IMR-90 (cell line): ENCODE measurements at regions not wholly inside any gene's neighbourhood (a gene's known extent, or its start where the extent isn't known, plus 50 kb on each side); places are given as distances from the start of the nearest gene placed in this dataset.

Experiments
- ATAC-seq: fragments of 200-7000 bp; cut with Tn5 transposase; 2 replicates; pipeline ENCODE4 v1.9.1; 2020; ENCODE audit warnings: low read depth, mild to moderate bottlenecking, moderate library complexity
- BruUV-seq: library from RNA; stranded (reverse); fragments of 400-500 nt; replicated peaks from 2 replicates; lab custom pipeline; 2021; lab: Mats Ljungman, UMichigan
- CTCF ChIA-PET: fragments of 300-600 bp; formaldehyde crosslinking; extraction: SDS; loops from one replicate; lab custom pipeline; 2021; ENCODE audit warnings: antibody characterized with exemption; lab: Yijun Ruan, JAX
- POLR2A ChIA-PET: fragments of 300-600 bp; sonication (Branson Sonifier 250); formaldehyde crosslinking; loops from one replicate; lab custom pipeline; 2022; ENCODE audit warnings: antibody characterized with exemption; ENCODE audit not compliant: unreplicated experiment; lab: Charles Lee
- DNase-seq: peaks from one replicate; pipeline ENCODE4 v3.0.0; 2013
- H2AFZ ChIP-seq: replicated peaks from 2 replicates; pipeline ENCODE3; 2013; ENCODE audit warnings: low read length, mild to moderate bottlenecking; ENCODE audit not compliant: poor library complexity
- H2AK5ac ChIP-seq: 2 replicates; pipeline ENCODE4 v1.6.1; 2013; ENCODE audit warnings: low read depth, low read length, inconsistent platforms
- H2AK9ac ChIP-seq: replicated peaks from 2 replicates; pipeline ENCODE3; 2013; ENCODE audit warnings: mild to moderate bottlenecking, low read depth, low read length, moderate library complexity; ENCODE audit not compliant: poor library complexity
- H2BK120ac ChIP-seq: 2 replicates; pipeline ENCODE4 v1.6.1; 2013; ENCODE audit warnings: low read depth, low read length, inconsistent platforms
- H2BK15ac ChIP-seq: 3 replicates; pipeline ENCODE4 v1.6.1; 2013; ENCODE audit warnings: low read depth, low read length, inconsistent platforms
- H2BK20ac ChIP-seq: 2 replicates; pipeline ENCODE4 v1.6.1; 2013; ENCODE audit warnings: low read depth, mild to moderate bottlenecking, inconsistent platforms, low read length, moderate library complexity
- H2BK5ac ChIP-seq: 2 replicates; pipeline ENCODE4 v1.6.1; 2013; ENCODE audit warnings: mild to moderate bottlenecking, low read depth, low read length, inconsistent platforms; ENCODE audit not compliant: poor library complexity, severe bottlenecking
- H3K14ac ChIP-seq: replicated peaks from 2 replicates; pipeline ENCODE4 v1.6.1; 2013; ENCODE audit warnings: low read depth, low read length, inconsistent platforms
- H3K18ac ChIP-seq: 2 replicates; pipeline ENCODE4 v1.6.1; 2013; ENCODE audit warnings: low read depth, low read length, control low read depth
- H3K23ac ChIP-seq: 2 replicates; pipeline ENCODE4 v1.6.1; 2013; ENCODE audit warnings: low read depth, low read length, inconsistent platforms
- H3K27ac ChIP-seq: 2 replicates; pipeline ENCODE4 v1.5.1; 2013; ENCODE audit warnings: mild to moderate bottlenecking, control low read depth, low read length; ENCODE audit not compliant: insufficient read depth
- H3K27me3 ChIP-seq: 2 replicates; pipeline ENCODE4 v1.6.1; 2013; ENCODE audit warnings: low read length; ENCODE audit not compliant: control insufficient read depth, insufficient read depth
- H3K36me3 ChIP-seq: 2 replicates; pipeline ENCODE4 v1.6.1; 2013; ENCODE audit warnings: low read length, mixed read lengths; ENCODE audit not compliant: control insufficient read depth, insufficient read depth
- H3K4ac ChIP-seq: 2 replicates; pipeline ENCODE4 v1.6.1; 2013; ENCODE audit warnings: low read depth, low read length, inconsistent platforms
- H3K4me1 ChIP-seq: 2 replicates; pipeline ENCODE4 v1.6.1; 2013; ENCODE audit warnings: low read length, mixed read lengths; ENCODE audit not compliant: control insufficient read depth, insufficient read depth
- H3K4me2 ChIP-seq: 2 replicates; pipeline ENCODE4 v1.6.1; 2013; ENCODE audit warnings: low read depth, mild to moderate bottlenecking, control low read depth, low read length, moderate library complexity
- H3K4me3 ChIP-seq: 2 replicates; pipeline ENCODE4 v1.5.1; 2013; ENCODE audit warnings: low read depth, mild to moderate bottlenecking, control low read depth, low read length, moderate library complexity; ENCODE audit not compliant: insufficient read depth
- H3K56ac ChIP-seq: 2 replicates; pipeline ENCODE4 v1.6.1; 2013; ENCODE audit warnings: low read length, inconsistent platforms; ENCODE audit not compliant: insufficient read depth; ENCODE audit errors: extremely low read depth
- H3K79me1 ChIP-seq, 2 experiments: 2 replicates each; pipeline ENCODE4 v1.6.1; 2013; ENCODE audit warnings: low read length in 2 of 2, inconsistent platforms in 1 of 2, low read depth in 1 of 2
- H3K9ac ChIP-seq: 2 replicates; pipeline ENCODE4 v1.6.1; 2013; ENCODE audit warnings: low read depth, low read length, control low read depth
- H3K9me1 ChIP-seq: 2 replicates; pipeline ENCODE4 v1.6.1; 2013; ENCODE audit warnings: low read length, inconsistent platforms; ENCODE audit not compliant: insufficient read depth
- H3K9me3 ChIP-seq: 2 replicates; pipeline ENCODE4 v1.6.1; 2013; ENCODE audit warnings: low read length; ENCODE audit not compliant: control insufficient read depth, insufficient read depth
- H4K20me1 ChIP-seq: 2 replicates; pipeline ENCODE4 v1.6.1; 2013; ENCODE audit warnings: low read length, inconsistent platforms; ENCODE audit not compliant: insufficient read depth
- H4K5ac ChIP-seq: 2 replicates; pipeline ENCODE4 v1.6.1; 2013; ENCODE audit warnings: mild to moderate bottlenecking, low read depth, low read length, control low read depth
- H4K8ac ChIP-seq, 2 experiments: 2 replicates each; pipeline ENCODE4 v1.6.1; 2013; ENCODE audit warnings: low read depth in 2 of 2, low read length in 2 of 2, control low read depth in 1 of 2, inconsistent platforms in 1 of 2
- H4K91ac ChIP-seq: 2 replicates; pipeline ENCODE4 v1.6.1; 2013; ENCODE audit warnings: low read depth, low read length, inconsistent platforms; ENCODE audit not compliant: insufficient read depth
- BHLHE40 ChIP-seq: fragments of 150-350 bp; IDR thresholded peaks from 2 replicates; pipeline ENCODE4 v1.6.1; 2016; ENCODE audit warnings: mild to moderate bottlenecking, low read depth, low read length
- MAFK ChIP-seq: IDR thresholded peaks from 2 replicates; pipeline ENCODE4 v1.6.1; 2012; ENCODE audit warnings: low read depth, low read length, improper control_type of control experiment
- MXI1 ChIP-seq: IDR thresholded peaks from 2 replicates; pipeline ENCODE4 v1.6.1; 2012; ENCODE audit warnings: low read depth, mild to moderate bottlenecking, low read length, moderate library complexity, borderline replicate concordance
- POLR2A ChIP-seq: IDR thresholded peaks from 2 replicates; pipeline ENCODE4 v1.6.1; 2012; ENCODE audit warnings: mild to moderate bottlenecking, low read depth, low read length
- RAD21 ChIP-seq: IDR thresholded peaks from 2 replicates; pipeline ENCODE4 v1.6.1; 2012; ENCODE audit warnings: low read length, improper control_type of control experiment
- RCOR1 ChIP-seq: IDR thresholded peaks from 2 replicates; pipeline ENCODE4 v1.6.1; 2012; ENCODE audit warnings: mild to moderate bottlenecking, low read length, improper control_type of control experiment; ENCODE audit not compliant: insufficient replicate concordance
- SMC3 ChIP-seq: fragments of 150-350 bp; IDR thresholded peaks from 2 replicates; pipeline ENCODE4 v1.6.1; 2016; ENCODE audit warnings: low read depth, mild to moderate bottlenecking, antibody characterized with exemption, low read length, moderate library complexity
- WGBS, 2 experiments: methylation state at CpG; one replicate each; pipeline versions ENCODE4 v1.1.5 to v1.1.7; 2013; ENCODE audit warnings: missing lambda C conversion rate in 2 of 2; ENCODE audit not compliant: insufficient read length in 1 of 2; ENCODE audit errors: extremely low coverage in 2 of 2; 5-methylcytosine and 5-hydroxymethylcytosine counted together
- dilution Hi-C: fragments of 300-500 bp; cut with HindIII; formaldehyde crosslinking; loops from one replicate; pipeline ENCODE4 v1.14.3; 2018; ENCODE audit warnings: low sequenced_read_pairs; ENCODE audit not compliant: unreplicated experiment
- in situ Hi-C: fragments of 300-500 bp; cut with MboI; formaldehyde crosslinking; loops from 3 replicates; pipeline ENCODE4 v1.14.3; 2019; ENCODE audit warnings: low sequenced_read_pairs, inconsistent platforms, mixed read lengths
- intact Hi-C: fragments of 100-400 bp; cut with micrococcal nuclease; formaldehyde crosslinking; loops from 2 replicates; pipeline ENCODE4 v1.10.0; 2022
- TF ChIP-seq, protein P1 (sequence below): conservative IDR thresholded peaks from 2 replicates; pipeline ENCODE4 v1.5.1; 2012; ENCODE audit warnings: mild to moderate bottlenecking, low read depth, low read length, improper control_type of control experiment
- TF ChIP-seq, protein P2 (sequence below): fragments of 150-350 bp; IDR thresholded peaks from 2 replicates; pipeline ENCODE4 v1.6.1; 2017; ENCODE audit warnings: mild to moderate bottlenecking, antibody characterized with exemption, low read length, low read depth

DNA sequence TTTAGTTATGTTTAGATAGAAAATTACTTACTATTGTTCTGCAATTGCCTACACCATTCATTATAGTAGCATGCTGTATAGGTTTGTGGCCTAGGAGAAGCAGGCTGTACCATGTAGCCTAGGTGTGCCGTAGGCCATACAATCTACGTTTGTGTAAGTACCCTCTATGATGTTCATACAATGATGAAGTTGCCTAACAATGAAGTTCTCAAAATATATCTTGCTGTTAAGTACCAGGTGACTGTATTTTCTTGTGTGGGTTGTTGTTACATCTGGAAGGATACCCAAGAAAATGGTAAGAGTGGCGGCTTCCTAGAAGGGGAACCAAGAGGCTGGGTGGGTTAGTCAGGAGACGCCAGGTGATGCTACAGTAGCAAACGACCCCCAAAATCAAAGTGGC lies 88.3 kb upstream of the FOXF1 start:
- H3K27me3 ChIP-seq, result no peaks in the 10 kb centered on the region; the same call in 1 of the 2 replicates
- H3K27ac ChIP-seq, result no peak overlapping the region
- in situ Hi-C loops, result no loop called here
- H4K20me1 ChIP-seq, result no peaks in the 10 kb centered on the region
- H3K18ac ChIP-seq, result no peak overlapping the region
- no CpG with 5 or more reads among the region's 5 CpGs for WGBS, 2 experiments
- H3K4me3 ChIP-seq, result no peak overlapping the region
- H2BK15ac ChIP-seq, result no peak overlapping the region
- no peak overlapping the region for H4K91ac ChIP-seq
- dilution Hi-C loops, result no loop called here
- H3K9ac ChIP-seq, result no peak overlapping the region
- no peak for ATAC-seq
- TF ChIP-seq RAD21 (no peak), SMC3 (no peak), POLR2A (no peak), BHLHE40 (no peak), MAFK (no peak), MXI1 (no peak), RCOR1 (no peak)
- TF ChIP-seq, protein P1, sequence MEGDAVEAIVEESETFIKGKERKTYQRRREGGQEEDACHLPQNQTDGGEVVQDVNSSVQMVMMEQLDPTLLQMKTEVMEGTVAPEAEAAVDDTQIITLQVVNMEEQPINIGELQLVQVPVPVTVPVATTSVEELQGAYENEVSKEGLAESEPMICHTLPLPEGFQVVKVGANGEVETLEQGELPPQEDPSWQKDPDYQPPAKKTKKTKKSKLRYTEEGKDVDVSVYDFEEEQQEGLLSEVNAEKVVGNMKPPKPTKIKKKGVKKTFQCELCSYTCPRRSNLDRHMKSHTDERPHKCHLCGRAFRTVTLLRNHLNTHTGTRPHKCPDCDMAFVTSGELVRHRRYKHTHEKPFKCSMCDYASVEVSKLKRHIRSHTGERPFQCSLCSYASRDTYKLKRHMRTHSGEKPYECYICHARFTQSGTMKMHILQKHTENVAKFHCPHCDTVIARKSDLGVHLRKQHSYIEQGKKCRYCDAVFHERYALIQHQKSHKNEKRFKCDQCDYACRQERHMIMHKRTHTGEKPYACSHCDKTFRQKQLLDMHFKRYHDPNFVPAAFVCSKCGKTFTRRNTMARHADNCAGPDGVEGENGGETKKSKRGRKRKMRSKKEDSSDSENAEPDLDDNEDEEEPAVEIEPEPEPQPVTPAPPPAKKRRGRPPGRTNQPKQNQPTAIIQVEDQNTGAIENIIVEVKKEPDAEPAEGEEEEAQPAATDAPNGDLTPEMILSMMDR, result no peak
- TF ChIP-seq, protein P2, sequence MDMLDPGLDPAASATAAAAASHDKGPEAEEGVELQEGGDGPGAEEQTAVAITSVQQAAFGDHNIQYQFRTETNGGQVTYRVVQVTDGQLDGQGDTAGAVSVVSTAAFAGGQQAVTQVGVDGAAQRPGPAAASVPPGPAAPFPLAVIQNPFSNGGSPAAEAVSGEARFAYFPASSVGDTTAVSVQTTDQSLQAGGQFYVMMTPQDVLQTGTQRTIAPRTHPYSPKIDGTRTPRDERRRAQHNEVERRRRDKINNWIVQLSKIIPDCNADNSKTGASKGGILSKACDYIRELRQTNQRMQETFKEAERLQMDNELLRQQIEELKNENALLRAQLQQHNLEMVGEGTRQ, result no peak
- POLR2A ChIA-PET, result no interaction called here
- CTCF ChIA-PET, result no interaction called here
- H4K5ac ChIP-seq, result no peak overlapping the region
- H3K36me3 ChIP-seq, result no peaks in the 10 kb centered on the region
- no peak overlapping the region for H2BK5ac ChIP-seq
- no peak overlapping the region for H2AK9ac ChIP-seq
- H3K9me1 ChIP-seq, result peaks cover 6% of the 10 kb centered on the region; the same call in 1 of the 2 replicates
- intact Hi-C loops, result no loop called here
- BruUV-seq, result no TSS peak
- no peak overlapping the region for H4K8ac ChIP-seq
- DNase-seq, result no peak
- H2AK5ac ChIP-seq, result no peak overlapping the region
- H3K14ac ChIP-seq, result no peak overlapping the region
- H3K4me2 ChIP-seq, result no peak overlapping the region
- H3K9me3 ChIP-seq, result peaks cover 10% of the 10 kb centered on the region
- no peak overlapping the region for H3K56ac ChIP-seq
- no peaks in the 10 kb centered on the region for H3K79me1 ChIP-seq
- no peak overlapping the region for H2BK20ac ChIP-seq
- H2BK120ac ChIP-seq, result no peak overlapping the region
- no peaks in the 10 kb centered on the region for H3K4me1 ChIP-seq
- H3K4ac ChIP-seq, result no peak overlapping the region
- H3K23ac ChIP-seq, result no peak overlapping the region
- no peak overlapping the region for H2AFZ ChIP-seq
